WTC11 (cell line): ENCODE measurements at regions not wholly inside any gene's neighbourhood (a gene's known extent, or its start where the extent isn't known, plus 50 kb on each side); places are given as distances from the start of the nearest gene placed in this dataset.

Experiments
- ATAC-seq: fragments of 200-7000 bp; cut with Tn5 transposase; 2 replicates; pipeline ENCODE4 v1.10.0; 2021; ENCODE audit warnings: mild to moderate bottlenecking, moderate library complexity
- CTCF ChIA-PET: fragments of 300-600 bp; sonication (Branson Sonifier 250); formaldehyde crosslinking; loops from one replicate; lab custom pipeline; 2021; ENCODE audit warnings: antibody characterized with exemption; lab: Charles Lee
- POLR2A ChIA-PET: fragments of 350-600 bp; sonication (Branson Sonifier 250); formaldehyde crosslinking; loops from one replicate; lab custom pipeline; 2021; ENCODE audit warnings: antibody characterized with exemption; lab: Charles Lee
- DNase-seq: peaks from one replicate; pipeline ENCODE4 v3.0.0; 2021; ENCODE audit warnings: low spot score
- H3K27ac Mint-ChIP-seq: 2 replicates; pipeline ENCODE4 v1.8.0; 2021; ENCODE audit warnings: mixed read lengths
- H3K27me3 Mint-ChIP-seq: 2 replicates; pipeline ENCODE4 v1.8.0; 2021; ENCODE audit warnings: low read depth, mild to moderate bottlenecking, moderate library complexity, mixed read lengths
- H3K36me3 Mint-ChIP-seq: 2 replicates; pipeline ENCODE4 v1.8.0; 2021; ENCODE audit warnings: mixed read lengths
- H3K4me1 Mint-ChIP-seq: 2 replicates; pipeline ENCODE4 v1.8.0; 2022; ENCODE audit warnings: mixed read lengths
- H3K4me3 Mint-ChIP-seq: 2 replicates; pipeline ENCODE4 v1.8.0; 2021; ENCODE audit warnings: mild to moderate bottlenecking, moderate library complexity, mixed read lengths
- H3K9me3 Mint-ChIP-seq: 2 replicates; pipeline ENCODE4 v1.8.0; 2021; ENCODE audit warnings: mixed read lengths
- ESRRA ChIP-seq: sonication (generic); formaldehyde crosslinking; IDR thresholded peaks from 2 replicates; pipeline ENCODE4 v1.8.1; 2022; ENCODE audit warnings: mild to moderate bottlenecking, missing genetic modification reagents, borderline replicate concordance
- FOXP4 ChIP-seq: sonication (generic); formaldehyde crosslinking; IDR thresholded peaks from 2 replicates; pipeline ENCODE4 v1.8.0; 2022; ENCODE audit warnings: mild to moderate bottlenecking, missing genetic modification reagents
- HMGA2 ChIP-seq: fragments of 250-450 bp; sonication (Bioruptor Pico); IDR thresholded peaks from 2 replicates; pipeline ENCODE4 v1.4.0; 2021; ENCODE audit warnings: mild to moderate bottlenecking, moderate library complexity
- HMGXB4 ChIP-seq: sonication (generic); formaldehyde crosslinking; IDR thresholded peaks from 2 replicates; pipeline ENCODE4 v1.8.1; 2023; ENCODE audit warnings: mild to moderate bottlenecking, moderate library complexity, missing genetic modification reagents
- NFATC4 ChIP-seq: fragments of 250-450 bp; sonication (Bioruptor Pico); IDR thresholded peaks from 2 replicates; pipeline ENCODE4 v1.9.0; 2021; ENCODE audit warnings: mild to moderate bottlenecking
- USF2 ChIP-seq: sonication (generic); formaldehyde crosslinking; IDR thresholded peaks from 2 replicates; pipeline ENCODE4 v1.8.1; 2023; ENCODE audit warnings: mild to moderate bottlenecking, missing genetic modification reagents, moderate library complexity
- ZNF219 ChIP-seq: sonication (generic); formaldehyde crosslinking; IDR thresholded peaks from 2 replicates; pipeline ENCODE4 v1.8.0; 2023; ENCODE audit warnings: missing genetic modification reagents, mild to moderate bottlenecking, borderline replicate concordance
- ZNF423 ChIP-seq: fragments of 250-450 bp; sonication (Bioruptor Pico); IDR thresholded peaks from 2 replicates; pipeline ENCODE4 v2.1.2; 2022; ENCODE audit warnings: mild to moderate bottlenecking, moderate library complexity
- ZNF425 ChIP-seq: fragments of 250-450 bp; sonication (Bioruptor Pico); conservative IDR thresholded peaks from 2 replicates; pipeline ENCODE4 v1.9.0; 2021; ENCODE audit warnings: mild to moderate bottlenecking
- ZNF532 ChIP-seq: fragments of 250-450 bp; sonication (Bioruptor Pico); IDR thresholded peaks from 2 replicates; pipeline ENCODE4 v1.9.0; 2021; ENCODE audit warnings: mild to moderate bottlenecking, borderline replicate concordance
- ZNF671 ChIP-seq: fragments of 250-450 bp; sonication (Bioruptor Pico); IDR thresholded peaks from 2 replicates; pipeline ENCODE4 v1.8.0; 2021; ENCODE audit warnings: mild to moderate bottlenecking

- no peak for TF ChIP-seq ZNF532 (CRISPR knock-in tag)
- TF ChIP-seq ZNF423 (CRISPR knock-in tag), result no peak
- TF ChIP-seq HMGA2 (CRISPR knock-in tag), result no peak
- TF ChIP-seq, all 79 proteins: peak for 0
These were observed 204.5 kb upstream of the G2E3 start (continued) for GRCh38 chr14:30354439-30354838.

- peaks cover 11% of the 10 kb centered on the region for H3K9me3 Mint-ChIP-seq
- no peak for TF ChIP-seq ZNF425 (CRISPR knock-in tag)
- peaks cover 9% of the 10 kb centered on the region for H3K4me1 Mint-ChIP-seq
- no peak overlapping the region for H3K27ac Mint-ChIP-seq
- H3K27me3 Mint-ChIP-seq, result no peaks in the 10 kb centered on the region; the same call in 1 of the 2 replicates
- CTCF ChIA-PET, result no interaction called here
- no peak overlapping the region for H3K4me3 Mint-ChIP-seq
- POLR2A ChIA-PET, result no interaction called here
- H3K36me3 Mint-ChIP-seq, result peaks cover 11% of the 10 kb centered on the region
- no peak for DNase-seq
- ATAC-seq, result no peak
These were observed 203.5 kb upstream of the G2E3 start for GRCh38 chr14:30355431-30355913.

GRCh38 chr14:30356438-30357202 lies 202.3 kb upstream of the G2E3 start:
- POLR2A ChIA-PET, result no interaction called here
- Mint-ChIP-seq H3K9me3 (peaks cover 12% of the 10 kb centered on the region), H3K36me3 (peaks cover 11% of the 10 kb centered on the region), H3K27ac (no peak overlapping the region), H3K27me3 (no peaks in the 10 kb centered on the region; the same call in 1 of the 2 replicates), H3K4me3 (no peak overlapping the region), H3K4me1 (peaks cover 8% of the 10 kb centered on the region)
- ATAC-seq (no peak), DNase-seq (no peak)
- CTCF ChIA-PET, result interaction anchor here (2.5 kb wide), 1 partner anchor 86 kb away, joined by 8 read pairs; no protein-coding TSS in a partner anchor
- TF ChIP-seq HMGXB4 (CRISPR knock-in tag) (no peak), USF2 (CRISPR knock-in tag) (no peak), ZNF219 (CRISPR knock-in tag) (no peak), NFATC4 (no peak), ZNF671 (CRISPR knock-in tag) (no peak), FOXP4 (CRISPR knock-in tag) (no peak), ESRRA (CRISPR knock-in tag) (no peak)
